ENCODE measurements at regions not wholly inside any gene's neighbourhood (a gene's known extent, or its start where the extent isn't known, plus 50 kb on each side); places are given as distances from the start of the nearest gene placed in this dataset.

GRCh38 chr6:3630258-3630835, 121.2 kb downstream of the PXDC1 start:
- TF ChIP-seq CTCF (conservative IDR thresholded peaks at IDR 0.05; ENCODE audit: low read length): no peak
- no peak for TF ChIP-seq EZH2phosphoT487 (IDR thresholded peaks at IDR 0.05; ENCODE audit: borderline replicate concordance, low read depth, low read length)

All from OCI-LY7 (cell line).